Body of pancreas (tissue), 4 donors: ENCODE measurements at regions not wholly inside any gene's neighbourhood (a gene's known extent, or its start where the extent isn't known, plus 50 kb on each side); places are given as distances from the start of the nearest gene placed in this dataset.
A peak's percentile ranks its signal among the peaks of the same experiment; 100 is the strongest.

Experiments
- ATAC-seq: fragments of 150-250 bp; one replicate; pipeline ENCODE4 v1.9.1; 2016
- DNase-seq, 4 donors: peaks; one replicate each; pipeline ENCODE4 v3.0.0-alpha.2; 2019
- H3K27ac ChIP-seq, 4 donors: fragments of 200-600 bp; sonication (generic); 1 replicate in 3 of 4; 2 replicates in 1 of 4; pipeline versions ENCODE4 v1.5.1 to v1.6.1; 2016 to 2019; ENCODE audit warnings: mild to moderate bottlenecking in 1 of 4, mixed read lengths in 1 of 4, moderate library complexity in 1 of 4
- H3K27me3 ChIP-seq, 2 donors: fragments of 200-600 bp; sonication (generic); one replicate each; pipeline ENCODE4 v1.6.0; 2016; ENCODE audit warnings: mild to moderate bottlenecking in 1 of 2
- H3K36me3 ChIP-seq, 2 donors: fragments of 200-600 bp; sonication (generic); replicated peaks in 1 of 2; 2 replicates each; pipeline ENCODE4 v1.5.1; 2016; ENCODE audit warnings: low read depth in 2 of 2; ENCODE audit not compliant: insufficient read depth in 1 of 2
- H3K4me1 ChIP-seq: fragments of 200-600 bp; sonication (generic); one replicate; pipeline ENCODE4 v1.6.0; 2016
- H3K4me3 ChIP-seq, 2 donors: fragments of 200-600 bp; sonication (generic); 1 replicate in 1 of 2; 2 replicates in 1 of 2; pipeline ENCODE4 v1.5.1; 2016 to 2019
- H3K9me3 ChIP-seq, 3 donors: fragments of 200-600 bp; sonication (generic); 1 replicate in 2 of 3; 2 replicates in 1 of 3; pipeline ENCODE4 v1.5.1; 2016
- CTCF ChIP-seq, 7 experiments: fragments of 450-650 bp in 4 of 7; fragments of 200-600 bp in 3 of 7; sonication (generic) in 3 of 7; IDR thresholded peaks; one replicate each; pipeline ENCODE4 v1.5.1; 2016 to 2019; ENCODE audit warnings: antibody characterized with exemption in 7 of 7
- POLR2A ChIP-seq, 3 donors: fragments of 450-650 bp; IDR thresholded peaks; one replicate each; pipeline ENCODE4 v1.6.1; 2016; ENCODE audit warnings: antibody characterized with exemption in 3 of 3, mild to moderate bottlenecking in 2 of 3
- WGBS, 2 donors: methylation state at CpG; one replicate each; pipeline ENCODE4 v1.1.5; 2017; 5-methylcytosine and 5-hydroxymethylcytosine counted together
- intact Hi-C: fragments of 100-400 bp; cut with DNase I; formaldehyde crosslinking; loops from one replicate; pipeline ENCODE4 v1.15.1; 2023

GRCh38 chr9:110028676-110029075 is 179.3 kb downstream of the C9orf152 start:
- DNase-seq: no peak
- intact Hi-C loops: no loop called here
- TF ChIP-seq POLR2A (IDR thresholded peaks at IDR 0.05) (no peak), CTCF (IDR thresholded peaks at IDR 0.05) (no peak)
- no peaks in the 10 kb centered on the region for H3K9me3 ChIP-seq
- H3K27me3 ChIP-seq: no peaks in the 10 kb centered on the region
- H3K4me1 ChIP-seq: no peaks in the 10 kb centered on the region
- no peak for ATAC-seq
- peak overlapping the region in 1 of 4 donors; percentile 24 for H3K27ac ChIP-seq
- 77 to 78% methylated on average over 3 of the region's 3 CpGs for WGBS, 2 donors
- no peak overlapping the region for H3K4me3 ChIP-seq
- no peaks in the 10 kb centered on the region for H3K36me3 ChIP-seq

GRCh38 chr9:110029429-110029955 is 178.5 kb downstream of the C9orf152 start:
- H3K27me3 ChIP-seq: no peaks in the 10 kb centered on the region
- no peaks in the 10 kb centered on the region for H3K36me3 ChIP-seq
- no peak overlapping the region for H3K4me3 ChIP-seq
- no peaks in the 10 kb centered on the region for H3K9me3 ChIP-seq
- ATAC-seq (peak; percentile 76), DNase-seq (peak in 3 of 4 donors; percentile 35 to 58 (median 40))
- intact Hi-C loops: no loop called here
- TF ChIP-seq POLR2A (IDR thresholded peaks at IDR 0.05) (no peak), CTCF (IDR thresholded peaks at IDR 0.05) (no peak)
- WGBS, 2 donors: 18 to 24% methylated on average over 3 to 4 of the region's 4 CpGs
- no peaks in the 10 kb centered on the region for H3K4me1 ChIP-seq
- peak overlapping the region in 1 of 4 donors; percentile 24 for H3K27ac ChIP-seq

- ATAC-seq: no peak
Measured at GRCh38 chr9:110029956-110030480, 177.9 kb downstream of the C9orf152 start.

DNA sequence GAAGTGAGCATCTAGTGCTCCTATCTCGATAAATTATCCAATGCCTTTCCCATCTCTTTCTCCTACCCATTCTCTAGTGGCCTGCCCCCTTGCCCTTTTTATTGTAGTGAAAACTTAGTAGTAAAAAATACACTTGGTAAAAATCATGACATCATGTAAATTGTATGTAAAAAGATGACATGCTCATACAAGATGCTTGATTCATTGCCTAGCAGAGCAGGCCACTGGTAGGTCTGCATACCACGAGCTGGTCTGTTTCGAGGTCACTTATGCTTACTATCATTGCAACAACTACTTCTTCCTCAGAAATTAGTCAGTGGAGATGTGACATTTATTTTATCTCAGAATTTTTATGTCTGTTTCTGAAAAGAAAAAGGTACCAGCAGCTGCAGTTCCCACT is 177.3 kb downstream of the C9orf152 start:
- Histone ChIP-seq H3K36me3 (no peaks in the 10 kb centered on the region), H3K9me3 (no peaks in the 10 kb centered on the region), H3K27ac (no peak overlapping the region), H3K4me3 (no peak overlapping the region), H3K27me3 (no peaks in the 10 kb centered on the region), H3K4me1 (no peaks in the 10 kb centered on the region)
- no peak for ATAC-seq
- DNase-seq: no peak
- intact Hi-C loops: no loop called here
- WGBS, 2 donors: 78 to 83% methylated on average over 3 of the region's 3 CpGs
- TF ChIP-seq CTCF (IDR thresholded peaks at IDR 0.05) (no peak), POLR2A (IDR thresholded peaks at IDR 0.05) (no peak)

More at GRCh38 chr9:110029956-110030480, 177.9 kb downstream of the C9orf152 start:
- intact Hi-C loops: no loop called here
- peak overlapping the region in 1 of 4 donors; percentile 20 for H3K27ac ChIP-seq
- DNase-seq: no peak
- no peaks in the 10 kb centered on the region for H3K27me3 ChIP-seq
- no peak overlapping the region for H3K4me3 ChIP-seq
- no peaks in the 10 kb centered on the region for H3K36me3 ChIP-seq
- no peaks in the 10 kb centered on the region for H3K9me3 ChIP-seq
- no peaks in the 10 kb centered on the region for H3K4me1 ChIP-seq
- 36% methylated on average over 4 of the region's 4 CpGs for WGBS, 2 donors
- TF ChIP-seq CTCF (IDR thresholded peaks at IDR 0.05) (no peak), POLR2A (IDR thresholded peaks at IDR 0.05) (no peak)
